NT2/D1 (cell line): ENCODE measurements at regions not wholly inside any gene's neighbourhood (a gene's known extent, or its start where the extent isn't known, plus 50 kb on each side); places are given as distances from the start of the nearest gene placed in this dataset.

Experiments used
- SUZ12 ChIP-seq: IDR thresholded peaks from 2 replicates; pipeline ENCODE4 v1.6.1; 2011; ENCODE audit not compliant: insufficient read length, insufficient read depth; ENCODE audit errors: extremely low read depth
- YY1 ChIP-seq: IDR thresholded peaks from 2 replicates; pipeline ENCODE4 v1.6.1; 2011; ENCODE audit not compliant: insufficient read length, insufficient read depth
- ZNF274 ChIP-seq: IDR thresholded peaks from 2 replicates; pipeline ENCODE4 v1.6.1; 2011; ENCODE audit warnings: mild to moderate bottlenecking, low read depth, low read length

- TF ChIP-seq ZNF274 (no peak), SUZ12 (no peak), YY1 (no peak)
These were observed 205.2 kb upstream of the NLRP1 start for GRCh38 chr17:5789528-5789927.
